ENCODE measurements at regions not wholly inside any gene's neighbourhood (a gene's known extent, or its start where the extent isn't known, plus 50 kb on each side); places are given as distances from the start of the nearest gene placed in this dataset.

- TF ChIP-seq ZNF513 (tag by site-specific recombination; IDR thresholded peaks at IDR 0.05): no peak
- TF ChIP-seq ZNF146 (tag by site-specific recombination; IDR thresholded peaks at IDR 0.05): no peak
- TF ChIP-seq SCRT1 (tag by site-specific recombination; IDR thresholded peaks at IDR 0.05; ENCODE audit: borderline replicate concordance): no peak
- TF ChIP-seq ZNF707 (tag by site-specific recombination; IDR thresholded peaks at IDR 0.05): no peak
- no peak for TF ChIP-seq ZNF830 (tag by site-specific recombination; IDR thresholded peaks at IDR 0.05; ENCODE audit: low read depth)
Measured at GRCh38 chr6:23855497-23856116, 270.4 kb upstream of the NRSN1 start (continued).

GRCh38 chr6:23870496-23870895 lies 255.5 kb upstream of the NRSN1 start:
- Histone ChIP-seq H3K4me1 (ENCODE audit: control insufficient read depth, insufficient read depth, low read length) (no peaks in the 10 kb centered on the region), H3K36me3 (ENCODE audit: control insufficient read depth in 2 of 2, insufficient read depth in 1 of 2, low read length in 2 of 2) (no peaks in the 10 kb centered on the region), H3K27ac (ENCODE audit: extremely low read depth, low read depth, low read length) (no peak overlapping the region), H3K9me3 (ENCODE audit: control insufficient read depth, insufficient read depth, low read depth, low read length) (no peaks in the 10 kb centered on the region), H3K4me3 (ENCODE audit: low read depth, low read length) (no peak overlapping the region)
- no peak for TF ChIP-seq KLF8 (tag by site-specific recombination; IDR thresholded peaks at IDR 0.05)
- no peak for TF ChIP-seq ZNF280D (tag by site-specific recombination; IDR thresholded peaks at IDR 0.05)
- no peak for TF ChIP-seq ZNF549 (tag by site-specific recombination; IDR thresholded peaks at IDR 0.05)
- TF ChIP-seq ZNF776 (tag by site-specific recombination; IDR thresholded peaks at IDR 0.05; ENCODE audit: borderline replicate concordance): no peak
- ChIA-PET CTCF (no interaction called here), POLR2A (no interaction called here)

GRCh38 chr6:23873161-23873560 lies 252.9 kb upstream of the NRSN1 start:
- H3K4me3 ChIP-seq (ENCODE audit: low read depth, low read length): no peak overlapping the region
- H3K4me1 ChIP-seq (ENCODE audit: control insufficient read depth, insufficient read depth, low read length): no peaks in the 10 kb centered on the region
- H3K36me3 ChIP-seq (ENCODE audit: control insufficient read depth in 2 of 2, insufficient read depth in 1 of 2, low read length in 2 of 2): no peaks in the 10 kb centered on the region
- ChIA-PET CTCF (no interaction called here), POLR2A (no interaction called here)
- H3K27ac ChIP-seq (ENCODE audit: extremely low read depth, low read depth, low read length): no peak overlapping the region
- H3K9me3 ChIP-seq (ENCODE audit: control insufficient read depth, insufficient read depth, low read depth, low read length): no peaks in the 10 kb centered on the region
- TF ChIP-seq ZNF23 (tag by site-specific recombination; IDR thresholded peaks at IDR 0.05; ENCODE audit: borderline replicate concordance) (no peak), SALL2 (tag by site-specific recombination; IDR thresholded peaks at IDR 0.05; ENCODE audit: borderline replicate concordance) (no peak), GLI4 (tag by site-specific recombination; IDR thresholded peaks at IDR 0.05) (no peak), ZNF10 (tag by site-specific recombination; IDR thresholded peaks at IDR 0.05) (no peak), ZNF341 (tag by site-specific recombination; IDR thresholded peaks at IDR 0.05; ENCODE audit: low read depth) (no peak), ZNF292 (tag by site-specific recombination; IDR thresholded peaks at IDR 0.05; ENCODE audit: borderline replicate concordance, low read depth) (no peak), ZSCAN18 (tag by site-specific recombination; IDR thresholded peaks at IDR 0.05) (no peak), ZNF391 (tag by site-specific recombination; IDR thresholded peaks at IDR 0.05; ENCODE audit: borderline replicate concordance, low read depth) (no peak), REST (tag by site-specific recombination; IDR thresholded peaks at IDR 0.05) (no peak), ZNF544 (tag by site-specific recombination; IDR thresholded peaks at IDR 0.05) (no peak), IKZF3 (tag by site-specific recombination; IDR thresholded peaks at IDR 0.05) (no peak), RBAK (tag by site-specific recombination; IDR thresholded peaks at IDR 0.05) (no peak), ZNF514 (tag by site-specific recombination; IDR thresholded peaks at IDR 0.05) (no peak), ZNF311 (tag by site-specific recombination; IDR thresholded peaks at IDR 0.05; ENCODE audit: borderline replicate concordance) (no peak), MEIS1 (CRISPR knock-in tag; IDR thresholded peaks at IDR 0.05; ENCODE audit: borderline replicate concordance) (no peak), ZNF416 (tag by site-specific recombination; IDR thresholded peaks at IDR 0.05) (no peak)
